Suprapubic skin (tissue), 4 donors: ENCODE measurements at regions not wholly inside any gene's neighbourhood (a gene's known extent, or its start where the extent isn't known, plus 50 kb on each side); places are given as distances from the start of the nearest gene placed in this dataset.

Experiments used
- DNase-seq, 2 donors: peaks; one replicate each; pipeline ENCODE4 v3.0.0-alpha.2; 2019; ENCODE audit warnings: low spot score in 2 of 2
- H3K27ac ChIP-seq: fragments of 200-600 bp; sonication (generic); one replicate; pipeline ENCODE4 v1.5.1; 2019
- H3K27me3 ChIP-seq: fragments of 200-600 bp; sonication (generic); one replicate; pipeline ENCODE4 v1.5.1; 2019
- H3K36me3 ChIP-seq: fragments of 200-600 bp; sonication (generic); one replicate; pipeline ENCODE4 v1.5.1; 2019
- H3K4me1 ChIP-seq: fragments of 200-600 bp; sonication (generic); one replicate; pipeline ENCODE4 v1.5.1; 2019
- H3K4me3 ChIP-seq: fragments of 200-600 bp; sonication (generic); one replicate; pipeline ENCODE4 v1.5.1; 2019; ENCODE audit warnings: mild to moderate bottlenecking
- H3K9me3 ChIP-seq: fragments of 200-600 bp; sonication (generic); one replicate; pipeline ENCODE4 v1.5.1; 2019
- CTCF ChIP-seq, 2 donors: fragments of 200-600 bp in 1 of 2; fragments of 450-650 bp in 1 of 2; sonication (generic) in 1 of 2; IDR thresholded peaks; one replicate each; pipeline ENCODE4 v1.5.1; 2016 to 2019; ENCODE audit warnings: antibody characterized with exemption in 2 of 2, mild to moderate bottlenecking in 1 of 2, moderate library complexity in 1 of 2
- EP300 ChIP-seq: sonication (generic); formaldehyde crosslinking; IDR thresholded peaks from one replicate; pipeline ENCODE4 v1.6.1; 2017; ENCODE audit warnings: antibody characterized with exemption
- POLR2A ChIP-seq, 2 donors: fragments of 450-650 bp; IDR thresholded peaks; one replicate each; pipeline ENCODE4 v1.6.1; 2017; ENCODE audit warnings: antibody characterized with exemption in 2 of 2, mild to moderate bottlenecking in 2 of 2, moderate library complexity in 2 of 2
- POLR2AphosphoS5 ChIP-seq, 3 donors: sonication (generic); formaldehyde crosslinking; IDR thresholded peaks; one replicate each; pipeline ENCODE4 v1.6.1; 2017; ENCODE audit warnings: antibody characterized with exemption in 3 of 3
- WGBS: methylation state at CpG from one replicate; pipeline ENCODE4 v1.1.5; 2018; 5-methylcytosine and 5-hydroxymethylcytosine counted together

- TF ChIP-seq EP300 (no peak), POLR2A (IDR thresholded peaks at IDR 0.05) (no peak), CTCF (IDR thresholded peaks at IDR 0.05) (no peak), POLR2AphosphoS5 (IDR thresholded peaks at IDR 0.05) (no peak)
- no peak overlapping the region for H3K27ac ChIP-seq
- 88% methylated on average over 3 of the region's 3 CpGs for WGBS
Measured at GRCh38 chr16:52696126-52696525, 149.2 kb upstream of the TOX3 start.

GRCh38 chr16:52690468-52690867 lies 143.5 kb upstream of the TOX3 start:
- Histone ChIP-seq H3K27ac (no peak overlapping the region), H3K27me3 (no peaks in the 10 kb centered on the region), H3K4me3 (no peak overlapping the region), H3K9me3 (peaks cover 10% of the 10 kb centered on the region), H3K4me1 (no peaks in the 10 kb centered on the region), H3K36me3 (no peaks in the 10 kb centered on the region)
- no peak for DNase-seq
- WGBS = 85% methylated on average over 1 of the region's 1 CpG
- no peak for TF ChIP-seq EP300
- no peak for TF ChIP-seq CTCF (IDR thresholded peaks at IDR 0.05)
- no peak for TF ChIP-seq POLR2AphosphoS5 (IDR thresholded peaks at IDR 0.05)
- no peak for TF ChIP-seq POLR2A (IDR thresholded peaks at IDR 0.05)

More at GRCh38 chr16:52696126-52696525, 149.2 kb upstream of the TOX3 start:
- Histone ChIP-seq H3K36me3 (no peaks in the 10 kb centered on the region), H3K4me3 (no peak overlapping the region), H3K27me3 (no peaks in the 10 kb centered on the region), H3K9me3 (peaks cover 8% of the 10 kb centered on the region), H3K4me1 (no peaks in the 10 kb centered on the region)
- no peak for DNase-seq

GRCh38 chr16:52680993-52681392 lies 134.1 kb upstream of the TOX3 start:
- no peak for TF ChIP-seq POLR2AphosphoS5 (IDR thresholded peaks at IDR 0.05)
- Histone ChIP-seq H3K4me1 (no peaks in the 10 kb centered on the region), H3K4me3 (no peak overlapping the region), H3K27me3 (no peaks in the 10 kb centered on the region), H3K9me3 (no peaks in the 10 kb centered on the region), H3K27ac (no peak overlapping the region), H3K36me3 (no peaks in the 10 kb centered on the region)
- WGBS = 75% methylated on average over 1 of the region's 1 CpG
- DNase-seq = no peak

GRCh38 chr16:52677501-52677900 lies 130.6 kb upstream of the TOX3 start:
- TF ChIP-seq EP300 = no peak
- TF ChIP-seq POLR2A (IDR thresholded peaks at IDR 0.05) = no peak
- Histone ChIP-seq H3K9me3 (no peaks in the 10 kb centered on the region), H3K4me1 (no peaks in the 10 kb centered on the region), H3K27me3 (no peaks in the 10 kb centered on the region), H3K36me3 (no peaks in the 10 kb centered on the region), H3K27ac (no peak overlapping the region), H3K4me3 (no peak overlapping the region)
- no peak for DNase-seq
- WGBS = 37% methylated on average over 2 of the region's 2 CpGs

- H3K27ac ChIP-seq = no peak overlapping the region
- DNase-seq = no peak
- H3K4me1 ChIP-seq = no peaks in the 10 kb centered on the region
- H3K27me3 ChIP-seq = no peaks in the 10 kb centered on the region
- H3K4me3 ChIP-seq = no peak overlapping the region
- H3K36me3 ChIP-seq = no peaks in the 10 kb centered on the region
- no peaks in the 10 kb centered on the region for H3K9me3 ChIP-seq
- TF ChIP-seq EP300 = no peak
- TF ChIP-seq POLR2AphosphoS5 (IDR thresholded peaks at IDR 0.05) = no peak
- no peak for TF ChIP-seq CTCF (IDR thresholded peaks at IDR 0.05)
- TF ChIP-seq POLR2A (IDR thresholded peaks at IDR 0.05) = no peak
Measured at GRCh38 chr16:52676959-52677358, 130.0 kb upstream of the TOX3 start.

DNA sequence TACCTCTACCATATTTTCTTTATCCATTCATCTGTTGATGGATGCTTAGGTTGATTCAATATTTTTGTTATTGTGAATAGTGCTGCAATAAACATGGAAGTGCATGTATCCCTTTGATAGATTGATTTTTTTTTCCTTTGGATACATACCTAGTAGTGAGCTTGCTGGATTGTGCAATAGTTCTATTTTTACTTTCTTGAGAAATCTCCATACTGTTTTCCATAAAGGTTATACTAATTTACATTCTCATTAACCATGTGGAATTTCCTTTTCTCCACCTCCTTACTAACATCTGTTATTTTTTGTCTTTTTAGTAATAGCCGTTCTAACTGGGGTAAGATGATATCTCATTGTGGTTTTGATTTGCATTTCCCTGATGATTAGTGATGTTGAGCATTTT lies 124.6 kb upstream of the TOX3 start:
- Histone ChIP-seq H3K27ac (no peak overlapping the region), H3K27me3 (no peaks in the 10 kb centered on the region), H3K4me1 (no peaks in the 10 kb centered on the region), H3K4me3 (no peak overlapping the region), H3K36me3 (no peaks in the 10 kb centered on the region), H3K9me3 (no peaks in the 10 kb centered on the region)
- 35% methylated on average over 1 of the region's 1 CpG for WGBS
- no peak for DNase-seq
- no peak for TF ChIP-seq CTCF (IDR thresholded peaks at IDR 0.05)
- no peak for TF ChIP-seq EP300
- no peak for TF ChIP-seq POLR2AphosphoS5 (IDR thresholded peaks at IDR 0.05)
- no peak for TF ChIP-seq POLR2A (IDR thresholded peaks at IDR 0.05)
